ENCODE measurements at regions not wholly inside any gene's neighbourhood (a gene's known extent, or its start where the extent isn't known, plus 50 kb on each side); places are given as distances from the start of the nearest gene placed in this dataset.
"Not testable (repeated sequence)": the region's sequence is repeated elsewhere in the genome, so short reads cannot be mapped to it uniquely, and the experiment has no call there.

GRCh38 chr6:4366635-4367395 lies 231.4 kb upstream of the ECI2 start:
- DNase-seq = no peak

GRCh38 chr6:4365686-4366085 lies 230.3 kb upstream of the ECI2 start:
- no peak for DNase-seq

- DNase-seq = no peak
Measured at GRCh38 chr6:4364711-4365110, 229.3 kb upstream of the ECI2 start.

GRCh38 chr6:4364172-4364571 lies 228.8 kb upstream of the ECI2 start:
- no peak for DNase-seq

GRCh38 chr6:4363656-4364055 lies 228.3 kb upstream of the ECI2 start:
- DNase-seq = no peak

GRCh38 chr6:4362326-4362725 lies 227.0 kb upstream of the ECI2 start:
- DNase-seq = no peak

GRCh38 chr6:4360920-4361319 lies 225.5 kb upstream of the ECI2 start:
- no peak for DNase-seq

- no peak for DNase-seq
Measured at GRCh38 chr6:4359108-4359730, 223.8 kb upstream of the ECI2 start.

GRCh38 chr6:4358414-4359107 lies 223.2 kb upstream of the ECI2 start:
- no peak for DNase-seq

- DNase-seq = not testable (repeated sequence)
Measured at GRCh38 chr6:4357660-4358152, 222.3 kb upstream of the ECI2 start.

- DNase-seq = no peak
Measured at GRCh38 chr6:4356899-4357659, 221.7 kb upstream of the ECI2 start.

- no peak for DNase-seq
Measured at GRCh38 chr6:4355241-4355640, 219.9 kb upstream of the ECI2 start.

GRCh38 chr6:4354181-4354580 lies 218.8 kb upstream of the ECI2 start:
- DNase-seq = no peak

GRCh38 chr6:4352731-4353130 lies 217.4 kb upstream of the ECI2 start:
- no peak for DNase-seq

- no peak for DNase-seq
Measured at GRCh38 chr6:4352322-4352669, 216.9 kb upstream of the ECI2 start.

GRCh38 chr6:4351520-4352321 lies 216.3 kb upstream of the ECI2 start:
- no peak for DNase-seq

- DNase-seq = no peak
Measured at GRCh38 chr6:4350567-4351519, 215.5 kb upstream of the ECI2 start.

GRCh38 chr6:4349931-4350330 lies 214.6 kb upstream of the ECI2 start:
- no peak for DNase-seq

GRCh38 chr6:4349323-4349722 lies 213.9 kb upstream of the ECI2 start:
- no peak for DNase-seq

- DNase-seq = no peak
Measured at GRCh38 chr6:4348462-4349112, 213.2 kb upstream of the ECI2 start.

- no peak for DNase-seq
Measured at GRCh38 chr6:4347877-4348276, 212.5 kb upstream of the ECI2 start.

All from NCI-H146 (cell line).